ENCODE measurements at regions not wholly inside any gene's neighbourhood (a gene's known extent, or its start where the extent isn't known, plus 50 kb on each side); places are given as distances from the start of the nearest gene placed in this dataset.

DNA sequence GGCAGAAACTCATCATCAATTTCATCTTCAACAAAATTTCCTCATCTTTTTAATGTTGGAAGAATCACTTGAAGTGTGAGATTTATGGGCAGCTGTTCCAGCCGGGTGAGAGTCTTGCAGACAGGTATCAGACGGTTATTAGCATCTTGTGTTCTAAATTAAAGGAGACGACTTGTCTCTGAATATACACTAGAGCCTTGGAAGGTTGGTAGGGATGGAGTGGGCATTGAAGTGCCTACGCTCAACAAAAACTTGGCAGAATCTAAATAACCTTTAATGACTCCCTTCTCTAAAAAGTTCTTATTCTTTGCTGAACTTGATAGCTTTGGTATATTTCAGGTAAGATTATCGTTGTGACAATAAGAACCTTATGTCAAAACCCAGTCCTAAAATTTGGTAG lies 111.5 kb upstream of the MAGI3 start:
- ATAC-seq (replicated peaks in 6 of 8), result no peak
- 25 to 86% (median 75%) methylated on average over 1 to 5 of the region's 5 CpGs; no CpG with 5 or more reads in 1 of the 10 experiments for WGBS, 10 experiments
- no peak overlapping the region for H3K27ac ChIP-seq
- no peak overlapping the region for H3K4me3 ChIP-seq
- peaks cover 11 to 38% of the 10 kb centered on the region in 2 donors for H3K4me1 ChIP-seq (replicated peaks in 1 of 2)
- in situ Hi-C loops (cut with MboI; ENCODE audit: low pct_unique_long_range_greater_than_20kb in 2 of 9, low sequenced_read_pairs in 9 of 9, unreplicated experiment in 9 of 9), result no loop called here

DNA sequence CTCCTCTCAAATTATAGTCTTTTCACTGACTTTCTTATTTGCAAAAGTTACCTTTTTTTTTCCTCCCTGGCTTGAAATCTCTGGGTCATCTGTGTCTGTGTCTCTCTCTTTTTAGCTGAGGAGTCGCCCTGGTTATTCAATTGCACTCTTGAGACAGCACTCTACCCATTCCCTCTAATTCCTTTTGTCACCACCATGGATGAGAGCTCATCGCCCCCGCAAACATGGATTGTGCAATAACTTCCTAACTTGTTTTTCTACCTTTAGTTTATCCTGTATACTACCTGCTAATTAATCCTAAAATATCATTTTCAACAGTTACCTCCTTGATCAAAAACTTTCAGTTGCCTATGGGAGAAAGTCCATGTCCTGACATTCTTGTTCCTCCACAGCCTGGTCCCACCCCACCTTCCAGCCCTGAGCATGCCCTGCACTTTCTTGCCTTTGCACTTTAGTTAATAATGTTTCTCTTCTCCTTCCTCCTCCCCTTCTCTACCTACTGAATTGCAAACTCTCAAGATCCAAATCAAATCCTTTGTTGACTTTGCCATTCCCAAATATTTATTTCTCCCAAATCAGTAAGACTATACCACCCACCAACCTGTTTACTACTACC lies 110.4 kb upstream of the MAGI3 start:
- WGBS, 10 experiments, result 20 to 93% (median 78%) methylated on average over 1 to 3 of the region's 3 CpGs
- no peak for ATAC-seq (replicated peaks in 6 of 8)
- no peak overlapping the region for H3K4me3 ChIP-seq
- no peak overlapping the region for H3K27ac ChIP-seq
- H3K4me1 ChIP-seq (replicated peaks in 1 of 2), result peaks cover 16 to 48% of the 10 kb centered on the region in 2 donors
- in situ Hi-C loops (cut with MboI; ENCODE audit: low pct_unique_long_range_greater_than_20kb in 2 of 9, low sequenced_read_pairs in 9 of 9, unreplicated experiment in 9 of 9), result no loop called here

DNA sequence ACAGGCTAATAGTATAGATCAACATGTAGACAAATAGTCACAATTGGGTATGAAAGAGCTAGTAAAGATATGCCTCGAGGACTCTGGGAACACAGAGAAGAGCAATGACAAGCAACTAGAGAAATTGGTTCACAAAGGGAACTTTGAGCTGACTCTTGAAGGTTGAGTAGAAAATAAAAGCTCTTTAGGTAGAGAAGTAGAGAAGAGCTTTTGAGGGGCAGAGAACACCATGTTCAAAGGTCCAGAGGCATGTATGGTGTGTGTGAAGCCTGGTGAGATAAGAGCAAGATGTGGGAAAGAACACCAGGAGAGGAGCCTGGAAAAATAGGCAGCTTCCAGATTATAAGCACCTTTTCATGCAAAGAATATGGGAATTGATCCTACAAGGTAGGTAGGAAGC lies 109.7 kb upstream of the MAGI3 start:
- H3K4me1 ChIP-seq (replicated peaks in 1 of 2), result peaks cover 16 to 48% of the 10 kb centered on the region in 2 donors
- no peak overlapping the region for H3K4me3 ChIP-seq
- ATAC-seq (replicated peaks in 6 of 8), result no peak
- in situ Hi-C loops (cut with MboI; ENCODE audit: low pct_unique_long_range_greater_than_20kb in 2 of 9, low sequenced_read_pairs in 9 of 9, unreplicated experiment in 9 of 9), result no loop called here
- WGBS, 10 experiments, result 0 to 80% (median 61%) methylated on average over 1 of the region's 1 CpG; no CpG with 5 or more reads in 2 of the 10 experiments
- no peak overlapping the region for H3K27ac ChIP-seq

DNA sequence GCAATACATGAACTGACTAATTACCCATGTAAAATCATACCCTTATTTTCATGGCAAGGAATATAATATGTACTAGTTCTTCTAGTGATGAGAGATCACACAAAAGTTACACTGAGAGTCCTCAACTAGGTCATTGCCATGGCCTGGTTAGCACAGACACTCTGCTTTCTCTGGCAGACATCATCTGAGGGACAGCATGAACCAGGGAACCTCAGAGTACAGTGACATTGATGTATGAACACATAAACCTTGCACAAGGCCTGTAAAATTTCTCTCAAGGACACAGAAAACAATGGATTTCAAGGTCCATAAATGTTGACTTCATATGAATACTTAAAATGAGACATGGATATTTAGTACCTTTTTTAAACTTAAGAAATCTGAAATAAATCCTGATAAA lies 108.8 kb upstream of the MAGI3 start:
- in situ Hi-C loops (cut with MboI; ENCODE audit: low pct_unique_long_range_greater_than_20kb in 2 of 9, low sequenced_read_pairs in 9 of 9, unreplicated experiment in 9 of 9), result no loop called here
- Histone ChIP-seq H3K27ac (no peak overlapping the region), H3K4me1 (replicated peaks in 1 of 2) (peaks cover 16 to 48% of the 10 kb centered on the region in 2 donors), H3K4me3 (no peak overlapping the region)
- peak in 5 of 8 experiments; percentile 36 to 80 (median 72) for ATAC-seq (replicated peaks in 6 of 8)

DNA sequence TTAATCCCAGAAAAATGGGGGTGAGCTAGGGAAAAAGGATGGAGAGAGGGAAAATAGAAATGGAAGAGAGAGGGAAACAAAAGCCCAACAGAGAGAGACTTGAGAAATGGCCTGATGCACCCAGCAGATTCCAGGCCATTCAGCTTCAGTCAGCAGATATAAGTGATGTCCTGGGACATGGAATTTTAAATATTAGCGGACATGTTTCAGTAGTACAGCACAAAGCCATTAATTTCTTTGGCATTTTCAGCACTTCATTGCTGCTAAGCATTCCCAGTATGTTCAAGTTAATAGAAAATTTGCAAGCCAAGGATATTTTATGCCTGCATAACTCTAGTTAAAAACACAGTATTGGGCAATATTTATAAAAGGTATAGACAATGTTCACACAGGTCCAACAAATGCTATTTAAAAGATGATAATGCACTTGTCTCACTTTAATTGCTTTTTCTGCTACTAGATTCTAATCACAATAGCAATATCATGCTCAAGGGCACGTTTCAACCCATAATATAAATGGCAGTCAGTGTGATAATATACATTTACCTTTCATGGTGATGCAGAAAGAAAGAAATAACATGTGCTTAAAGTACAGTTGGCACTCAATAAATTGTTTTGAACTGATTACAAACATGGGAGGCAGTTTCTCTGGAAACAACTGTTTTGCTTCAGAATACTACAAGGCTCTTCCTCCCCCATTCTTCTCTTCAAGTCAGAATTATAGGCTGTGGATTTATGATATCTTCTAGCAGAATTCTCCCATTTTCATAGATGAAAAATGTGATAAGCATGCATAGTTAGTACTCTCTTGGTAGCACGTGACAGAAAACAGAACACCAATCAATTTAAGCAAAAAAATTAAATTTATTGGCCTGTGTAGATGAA lies 108.1 kb upstream of the MAGI3 start:
- 0 to 88% (median 52%) methylated on average over 2 to 3 of the region's 3 CpGs for WGBS, 10 experiments
- ATAC-seq (replicated peaks in 6 of 8), result peak in 5 of 8 experiments; percentile 19 to 80 (median 73)
- H3K4me1 ChIP-seq (replicated peaks in 1 of 2), result peaks cover 16 to 48% of the 10 kb centered on the region in 2 donors
- peak overlapping the region in 1 of 2 donors; percentile 52 for H3K27ac ChIP-seq
- no peak overlapping the region for H3K4me3 ChIP-seq
- in situ Hi-C loops (cut with MboI; ENCODE audit: low pct_unique_long_range_greater_than_20kb in 2 of 9, low sequenced_read_pairs in 9 of 9, unreplicated experiment in 9 of 9), result no loop called here

DNA sequence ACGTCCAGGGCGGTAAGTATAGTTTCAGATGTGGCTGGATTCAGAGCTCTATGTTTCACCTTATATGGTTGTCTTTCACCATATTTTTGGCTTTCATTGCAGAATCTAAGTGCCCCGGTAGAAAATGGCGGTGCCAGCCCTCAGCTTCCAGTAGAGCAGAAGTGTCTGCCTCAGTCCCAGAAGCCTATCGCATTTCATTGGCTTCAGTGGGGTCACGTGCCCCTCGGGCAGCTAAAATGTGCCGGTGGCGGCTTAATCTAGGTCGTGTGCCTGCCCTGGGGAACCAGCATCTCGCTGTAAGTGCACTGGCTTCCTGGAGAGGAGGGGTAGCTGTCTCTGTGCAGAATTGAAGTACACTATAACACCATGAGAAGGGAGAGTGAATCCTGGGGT lies 107.4 kb upstream of the MAGI3 start:
- Histone ChIP-seq H3K4me3 (no peak overlapping the region), H3K4me1 (replicated peaks in 1 of 2) (peaks cover 16 to 48% of the 10 kb centered on the region in 2 donors), H3K27ac (peak overlapping the region in 1 of 2 donors; percentile 52)
- ATAC-seq (replicated peaks in 6 of 8), result peak in 1 of 8 experiments; percentile 3
- 27 to 92% (median 77%) methylated on average over 1 to 11 of the region's 11 CpGs; no CpG with 5 or more reads in 1 of the 10 experiments for WGBS, 10 experiments
- in situ Hi-C loops (cut with MboI; ENCODE audit: low pct_unique_long_range_greater_than_20kb in 2 of 9, low sequenced_read_pairs in 9 of 9, unreplicated experiment in 9 of 9), result no loop called here

DNA sequence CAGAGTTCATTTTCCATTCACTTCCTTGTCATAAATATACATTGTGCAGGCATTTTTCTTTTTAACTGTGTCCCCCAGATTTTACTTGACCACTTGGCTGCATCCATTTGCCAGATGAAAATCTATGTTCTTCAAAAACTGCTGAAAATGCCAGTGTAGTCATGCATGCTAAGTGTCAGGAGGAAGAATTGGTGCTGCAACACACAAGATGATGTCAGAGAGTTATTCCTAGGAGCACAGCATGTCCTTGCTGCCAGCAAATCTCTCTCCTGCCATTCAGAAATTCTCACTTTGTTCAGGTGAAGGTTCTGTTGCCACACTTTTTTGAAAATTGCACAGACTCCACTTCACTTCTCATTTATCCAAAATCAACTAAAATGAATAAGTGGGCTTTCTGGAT lies 106.4 kb upstream of the MAGI3 start:
- peak in 5 of 8 experiments; percentile 69 to 78 (median 74) for ATAC-seq (replicated peaks in 6 of 8)
- peak overlapping the region in 1 of 2 donors; percentile 26 for H3K27ac ChIP-seq
- no peak overlapping the region for H3K4me3 ChIP-seq
- in situ Hi-C loops (cut with MboI; ENCODE audit: low pct_unique_long_range_greater_than_20kb in 2 of 9, low sequenced_read_pairs in 9 of 9, unreplicated experiment in 9 of 9), result no loop called here
- H3K4me1 ChIP-seq (replicated peaks in 1 of 2), result peaks cover 16 to 42% of the 10 kb centered on the region in 2 donors

DNA sequence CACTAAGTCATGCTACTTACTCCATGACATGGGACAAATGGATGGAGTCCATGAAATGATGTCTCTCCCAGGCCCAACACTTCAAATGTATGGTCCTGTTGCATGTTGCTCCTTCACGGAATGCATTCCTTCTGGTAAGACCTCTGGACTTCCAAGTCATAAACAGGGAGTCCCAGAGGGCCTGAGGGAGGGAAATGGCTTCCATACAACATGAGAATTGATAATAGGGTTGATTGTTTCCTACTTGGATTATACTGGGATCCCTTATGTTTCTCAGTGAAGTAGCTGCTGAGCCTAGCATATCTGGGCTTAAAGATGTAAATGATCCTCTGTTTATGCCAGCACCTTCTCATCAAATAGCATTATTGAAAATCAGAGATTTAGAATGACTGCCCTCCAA lies 104.2 kb upstream of the MAGI3 start:
- 57 to 100% (median 100%) methylated on average over 1 of the region's 1 CpG; no CpG with 5 or more reads in 6 of the 10 experiments for WGBS, 10 experiments
- no peak for ATAC-seq (replicated peaks in 6 of 8)
- in situ Hi-C loops (cut with MboI; ENCODE audit: low pct_unique_long_range_greater_than_20kb in 2 of 9, low sequenced_read_pairs in 9 of 9, unreplicated experiment in 9 of 9), result no loop called here

DNA sequence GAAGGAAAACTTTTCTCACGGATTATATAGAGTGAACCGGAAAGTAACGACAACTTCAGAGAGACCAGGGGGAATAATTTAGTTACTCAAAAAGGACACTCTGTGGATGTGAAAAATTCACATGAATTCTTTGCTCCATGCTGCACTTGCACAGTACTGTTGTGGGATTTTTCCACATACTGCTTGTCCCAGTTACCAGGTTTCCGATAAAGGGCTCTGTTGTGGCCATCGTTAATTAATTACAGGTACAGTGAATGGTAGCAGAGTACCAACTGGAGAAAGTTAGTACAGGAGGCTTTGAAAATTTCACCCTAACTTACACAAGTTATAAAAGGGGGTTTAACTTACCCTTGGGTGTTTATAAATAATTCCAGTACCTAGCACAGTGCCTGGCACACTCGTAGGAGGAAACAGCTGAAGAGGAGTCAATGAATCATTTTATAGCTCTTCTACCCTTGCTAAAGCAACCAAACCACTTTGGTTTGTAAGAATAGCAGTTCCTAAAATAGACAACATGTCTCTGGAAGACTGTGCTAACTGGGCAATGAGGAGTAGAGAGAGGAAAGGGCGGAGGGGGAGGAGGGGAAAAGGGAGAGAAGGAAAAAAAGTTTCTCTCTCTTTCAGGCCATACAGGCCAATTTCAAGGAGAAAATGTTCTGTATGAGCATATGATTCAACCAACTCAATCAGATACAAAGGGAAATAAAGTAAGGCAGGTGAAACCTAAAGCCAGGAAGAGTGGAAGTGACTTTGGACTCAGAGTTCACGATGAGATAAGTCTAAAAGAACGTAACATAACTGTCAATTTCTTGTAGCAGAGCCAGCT lies 98.3 kb upstream of the MAGI3 start:
- in situ Hi-C loops (cut with MboI; ENCODE audit: low pct_unique_long_range_greater_than_20kb in 2 of 9, low sequenced_read_pairs in 9 of 9, unreplicated experiment in 9 of 9), result no loop called here
- no peak overlapping the region for H3K27ac ChIP-seq
- no peaks in the 10 kb centered on the region for H3K4me1 ChIP-seq (replicated peaks in 1 of 2)
- H3K4me3 ChIP-seq, result no peak overlapping the region
- no peak for ATAC-seq (replicated peaks in 6 of 8)
- 46 to 91% (median 83%) methylated on average over 3 to 9 of the region's 9 CpGs for WGBS, 10 experiments

More for the DNA sequence above, 104.2 kb upstream of the MAGI3 start:
- Histone ChIP-seq H3K4me3 (no peak overlapping the region), H3K27ac (no peak overlapping the region), H3K4me1 (replicated peaks in 1 of 2) (peaks cover 10 to 36% of the 10 kb centered on the region in 2 donors)

DNA sequence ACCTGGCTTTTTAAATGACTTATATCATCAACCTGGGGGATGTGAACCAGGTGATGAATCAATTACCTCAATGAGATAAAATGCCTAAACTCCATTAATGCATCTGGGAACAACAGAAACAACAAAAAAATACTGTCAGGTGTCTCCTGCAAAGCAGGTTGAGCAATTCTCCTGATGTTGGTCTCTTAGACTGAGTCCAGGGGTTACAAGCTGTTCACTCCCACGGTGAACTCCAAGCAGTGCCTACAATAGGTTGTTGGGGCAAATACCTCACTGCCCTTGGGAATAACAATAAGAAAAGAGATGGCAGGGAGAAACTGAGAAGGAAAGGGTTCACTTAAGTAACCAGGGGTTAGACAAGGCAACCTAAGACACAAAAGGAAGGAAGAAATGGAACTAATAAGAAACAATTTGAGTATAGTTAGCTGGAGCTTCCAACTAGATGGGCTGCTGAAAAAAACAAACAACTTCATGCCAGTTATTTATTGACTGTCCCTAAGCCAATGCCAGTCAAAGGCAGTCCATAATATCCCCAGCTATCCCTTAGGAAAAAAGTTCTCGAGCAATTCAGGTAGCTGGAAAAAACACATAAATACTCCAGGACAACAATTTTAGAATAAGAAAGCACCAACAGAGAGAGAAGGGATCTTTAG lies 97.6 kb upstream of the MAGI3 start:
- no peak overlapping the region for H3K27ac ChIP-seq
- in situ Hi-C loops (cut with MboI; ENCODE audit: low pct_unique_long_range_greater_than_20kb in 2 of 9, low sequenced_read_pairs in 9 of 9, unreplicated experiment in 9 of 9), result no loop called here
- H3K4me1 ChIP-seq (replicated peaks in 1 of 2), result no peaks in the 10 kb centered on the region
- 0 to 82% (median 79%) methylated on average over 1 to 2 of the region's 2 CpGs; no CpG with 5 or more reads in 1 of the 10 experiments for WGBS, 10 experiments
- H3K4me3 ChIP-seq, result no peak overlapping the region
- ATAC-seq (replicated peaks in 6 of 8), result no peak

DNA sequence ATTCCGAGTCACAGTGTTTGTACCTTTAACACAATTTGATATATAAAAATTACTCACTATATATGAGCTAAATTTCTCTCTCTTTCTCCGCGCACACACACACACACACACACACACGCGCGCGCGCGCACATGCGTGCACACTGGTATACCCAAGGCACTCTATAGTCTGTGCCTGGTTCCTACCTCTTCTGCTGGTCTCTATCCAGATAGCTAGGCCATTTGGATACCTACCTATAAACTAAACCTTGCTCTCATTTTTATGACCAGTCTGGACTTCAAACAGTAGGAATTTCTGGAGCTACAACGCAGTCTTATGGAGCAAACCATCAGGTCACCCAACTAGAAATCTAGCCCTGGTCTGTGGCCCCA lies 97.1 kb upstream of the MAGI3 start:
- in situ Hi-C loops (cut with MboI; ENCODE audit: low pct_unique_long_range_greater_than_20kb in 2 of 9, low sequenced_read_pairs in 9 of 9, unreplicated experiment in 9 of 9), result no loop called here
- 67 to 100% (median 92%) methylated on average over 2 to 11 of the region's 11 CpGs for WGBS, 10 experiments
- H3K27ac ChIP-seq, result no peak overlapping the region

DNA sequence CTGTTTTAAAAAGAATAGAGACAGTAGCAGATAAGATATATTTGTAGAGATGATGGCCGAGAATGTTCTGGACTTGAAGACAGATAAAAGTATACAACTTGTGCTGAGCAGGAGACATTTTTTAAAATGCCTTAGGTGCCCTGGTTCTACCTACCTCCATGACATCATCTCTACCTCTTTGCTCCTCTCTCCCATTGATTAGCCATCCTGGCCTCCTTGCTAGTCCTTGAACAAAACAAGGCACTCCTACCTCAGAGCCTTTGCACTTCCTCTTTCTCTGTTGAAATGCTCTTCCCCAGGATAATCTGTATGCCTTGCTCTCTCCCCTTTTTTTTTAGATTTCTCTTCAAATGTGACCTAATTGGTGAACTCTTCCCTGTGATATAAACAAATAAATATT lies 92.6 kb upstream of the MAGI3 start:
- no peak for ATAC-seq (replicated peaks in 6 of 8)
- H3K27ac ChIP-seq, result no peak overlapping the region
- WGBS, 10 experiments, result 15 to 100% (median 73%) methylated on average over 1 of the region's 1 CpG; no CpG with 5 or more reads in 1 of the 10 experiments

More for the DNA sequence above, 97.1 kb upstream of the MAGI3 start:
- Histone ChIP-seq H3K4me1 (replicated peaks in 1 of 2) (no peaks in the 10 kb centered on the region), H3K4me3 (no peak overlapping the region)
- no peak for ATAC-seq (replicated peaks in 6 of 8)

More for the DNA sequence above, 92.6 kb upstream of the MAGI3 start:
- no peak overlapping the region for H3K4me3 ChIP-seq
- in situ Hi-C loops (cut with MboI; ENCODE audit: low pct_unique_long_range_greater_than_20kb in 2 of 9, low sequenced_read_pairs in 9 of 9, unreplicated experiment in 9 of 9), result no loop called here
- H3K4me1 ChIP-seq (replicated peaks in 1 of 2), result peaks cover 0 to 6% of the 10 kb centered on the region in 2 donors
